ENCODE measurements at regions not wholly inside any gene's neighbourhood (a gene's known extent, or its start where the extent isn't known, plus 50 kb on each side); places are given as distances from the start of the nearest gene placed in this dataset.
"Not testable (repeated sequence)": the region's sequence is repeated elsewhere in the genome, so short reads cannot be mapped to it uniquely, and the experiment has no call there.

DNA sequence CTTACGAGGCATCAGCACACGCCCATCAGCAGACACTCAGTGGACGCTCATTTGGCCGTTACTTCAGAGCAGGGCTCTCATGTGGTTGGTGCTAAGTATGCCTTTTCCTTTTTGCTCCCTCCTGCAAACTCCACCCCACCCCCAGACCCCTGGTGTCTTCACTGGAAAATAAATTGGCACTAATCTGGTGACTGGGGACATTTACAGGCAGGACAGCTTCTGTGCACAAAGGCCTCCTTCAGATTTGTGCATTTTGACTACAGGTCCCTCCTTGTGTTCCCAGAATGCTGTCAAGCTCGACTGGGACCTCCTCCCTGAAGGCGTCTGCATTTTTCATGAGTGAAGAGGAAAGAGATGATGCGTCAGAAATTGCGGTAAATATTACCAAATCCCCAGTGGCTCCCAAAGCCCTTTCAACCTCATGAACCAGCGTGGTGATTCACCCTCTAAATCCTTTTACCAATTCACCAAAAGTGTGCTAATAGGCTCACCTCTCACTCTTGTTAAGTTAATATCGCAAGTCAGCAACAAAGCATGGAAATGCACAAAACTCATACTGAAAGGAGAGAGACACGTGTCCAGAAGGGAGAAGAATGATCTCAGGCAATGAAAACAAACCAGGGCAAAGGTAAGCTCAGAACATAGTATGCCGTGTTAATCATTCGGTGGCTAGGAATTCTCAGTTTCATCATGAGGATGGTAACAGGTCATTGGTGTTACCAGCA is 119.0 kb downstream of the NKX6-1 start:
- DNase-seq (ENCODE audit: low spot score), result no peak

DNA sequence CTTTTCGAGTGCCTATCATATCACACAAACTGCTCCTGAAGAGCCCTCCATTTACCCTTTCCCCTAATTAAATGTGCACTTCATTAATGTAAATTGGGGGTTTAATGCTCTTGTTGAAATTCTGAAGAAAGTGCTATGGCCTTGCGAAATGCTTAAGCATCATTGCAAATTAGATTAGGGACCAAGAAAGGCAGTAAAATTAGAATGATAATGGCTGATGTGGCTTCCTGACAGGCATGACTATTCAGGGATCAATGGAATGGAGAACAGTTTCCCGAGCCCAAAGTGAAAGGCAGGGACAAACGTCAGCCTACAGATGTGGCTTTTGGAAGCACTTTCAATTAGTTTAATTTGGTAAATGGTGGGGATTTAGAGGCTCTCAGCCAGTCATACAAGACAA is 120.1 kb downstream of the NKX6-1 start:
- DNase-seq (ENCODE audit: low spot score), result peak; percentile 51

DNA sequence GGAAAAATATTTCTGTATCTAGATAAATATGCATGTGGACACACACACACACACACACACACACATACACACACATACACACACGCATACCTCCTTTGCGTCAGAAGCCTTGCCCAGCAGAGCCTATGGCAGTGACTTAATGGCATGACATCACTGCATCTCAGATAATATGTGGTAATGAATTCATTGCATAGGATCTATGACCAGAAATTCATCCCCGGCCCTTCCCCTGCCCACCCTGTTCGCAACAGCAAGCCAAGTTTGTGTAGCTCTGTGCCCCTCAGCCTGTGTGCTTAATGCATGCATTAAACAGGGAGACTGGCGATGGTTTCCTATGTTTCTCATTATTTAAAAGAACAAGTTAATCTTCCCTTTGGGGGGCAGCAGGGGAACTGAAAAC is 120.7 kb downstream of the NKX6-1 start:
- no peak for DNase-seq (ENCODE audit: low spot score)

DNA sequence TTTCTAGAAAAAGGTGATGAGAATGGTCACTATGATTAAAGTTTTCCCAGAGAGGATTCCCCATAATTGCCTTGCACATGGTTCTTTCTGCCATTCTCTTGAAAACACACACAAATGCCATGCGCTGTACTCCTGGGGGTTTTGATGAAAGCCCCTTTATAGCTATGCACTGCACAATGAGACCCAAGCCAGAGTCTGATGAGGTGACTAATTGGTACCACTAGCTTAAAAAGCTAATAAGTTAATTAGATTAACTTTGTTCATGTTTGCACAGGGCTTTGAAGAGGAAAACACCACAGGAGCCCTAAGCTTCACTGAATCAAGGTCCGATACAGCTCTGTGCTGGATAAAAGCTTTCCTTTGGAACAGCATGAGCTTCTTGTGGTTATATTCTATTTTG is 132.2 kb downstream of the NKX6-1 start:
- DNase-seq (ENCODE audit: low spot score), result no peak

DNA sequence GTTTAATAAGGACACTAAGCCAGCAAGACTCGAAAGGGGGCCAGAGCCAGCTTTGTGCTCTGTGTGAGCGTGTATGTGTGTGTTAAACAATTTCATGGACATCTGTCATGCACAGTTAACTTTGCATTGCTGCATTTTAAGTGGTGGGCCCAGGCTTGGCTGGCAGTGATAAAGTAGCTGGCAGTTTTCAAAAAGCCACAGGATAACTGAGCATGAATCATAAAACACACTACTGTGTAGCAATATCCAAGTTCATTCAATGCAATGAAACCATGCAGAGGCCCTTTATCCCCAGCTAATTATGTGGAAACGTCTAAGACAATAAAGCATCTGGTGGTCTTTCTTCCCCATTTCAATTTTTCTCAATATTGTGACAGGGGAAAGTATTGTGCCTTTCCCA is 132.9 kb downstream of the NKX6-1 start:
- DNase-seq (ENCODE audit: low spot score), result no peak

DNA sequence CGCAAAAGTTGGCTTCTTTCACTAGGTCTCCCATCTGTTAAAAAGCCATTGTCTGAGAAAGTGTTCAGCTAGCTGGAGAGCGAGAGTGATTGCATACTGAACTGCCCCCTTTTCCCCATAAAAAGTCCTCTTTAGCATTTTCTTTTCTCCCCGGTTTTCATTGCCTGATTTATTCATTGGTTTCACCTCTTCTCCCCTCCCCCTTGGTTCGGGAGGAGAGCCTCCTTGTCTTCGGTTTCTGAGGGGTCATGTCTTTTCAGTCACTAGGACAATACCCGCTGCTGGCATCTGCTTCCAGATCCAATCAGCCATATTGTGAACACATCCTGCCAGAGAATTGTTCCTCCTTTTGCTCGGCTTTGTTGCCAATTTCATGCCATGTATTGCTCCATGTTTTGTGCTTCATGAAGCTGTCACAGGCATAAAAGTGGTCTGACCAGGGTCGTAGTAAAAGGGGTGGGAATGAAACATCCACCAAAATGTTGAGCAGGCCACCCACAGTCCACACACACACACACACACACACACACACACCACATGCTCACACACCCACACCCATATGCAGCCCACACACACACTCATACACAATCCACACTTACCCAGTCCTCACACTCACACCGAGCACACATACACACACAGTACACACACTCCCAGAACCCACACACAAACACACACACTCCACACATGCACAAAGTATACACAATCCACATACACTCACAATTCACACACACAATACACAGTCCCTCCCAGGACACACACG is 136.0 kb downstream of the NKX6-1 start:
- DNase-seq (ENCODE audit: low spot score), result no peak

DNA sequence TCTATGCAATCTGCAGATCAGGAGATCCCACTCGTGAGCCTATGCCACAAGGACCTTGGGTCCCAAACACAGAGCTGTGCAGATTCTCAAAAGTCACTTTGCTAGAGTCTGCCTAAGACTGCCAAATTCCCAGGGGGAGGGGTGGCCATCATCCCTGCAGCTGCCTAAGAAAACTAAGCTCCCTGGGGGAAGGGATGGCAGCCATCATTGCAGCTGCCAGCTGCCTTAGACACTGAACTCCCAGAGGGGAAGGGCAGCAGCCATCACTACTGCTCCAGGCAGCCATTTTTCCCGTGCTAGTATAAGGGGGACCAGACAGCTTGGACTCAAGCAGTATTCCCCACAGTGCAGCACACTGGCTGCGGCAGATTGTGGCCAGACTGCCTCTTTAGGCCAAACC is 156.9 kb downstream of the NKX6-1 start:
- DNase-seq (ENCODE audit: low spot score), result no peak

DNA sequence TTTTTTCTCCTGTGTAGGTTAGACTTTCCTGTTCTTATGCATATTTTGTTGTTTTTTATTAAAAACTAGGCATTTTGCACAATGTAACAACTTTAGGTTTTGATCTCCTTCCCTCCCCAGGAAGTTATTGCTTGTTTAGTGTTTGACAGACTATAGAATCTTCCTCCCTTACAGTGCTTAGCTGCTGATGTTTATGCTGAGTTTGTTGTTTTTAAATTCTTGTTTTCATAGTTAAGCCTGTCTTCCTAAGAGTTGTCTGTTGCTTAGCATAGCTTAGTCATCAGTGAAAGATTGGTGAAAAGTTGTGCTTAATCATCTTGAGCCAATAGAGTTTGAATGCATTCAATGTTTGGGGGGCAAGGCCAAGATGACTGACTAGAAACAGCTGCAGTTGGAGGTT is 157.5 kb downstream of the NKX6-1 start:
- DNase-seq (ENCODE audit: low spot score), result no peak

DNA sequence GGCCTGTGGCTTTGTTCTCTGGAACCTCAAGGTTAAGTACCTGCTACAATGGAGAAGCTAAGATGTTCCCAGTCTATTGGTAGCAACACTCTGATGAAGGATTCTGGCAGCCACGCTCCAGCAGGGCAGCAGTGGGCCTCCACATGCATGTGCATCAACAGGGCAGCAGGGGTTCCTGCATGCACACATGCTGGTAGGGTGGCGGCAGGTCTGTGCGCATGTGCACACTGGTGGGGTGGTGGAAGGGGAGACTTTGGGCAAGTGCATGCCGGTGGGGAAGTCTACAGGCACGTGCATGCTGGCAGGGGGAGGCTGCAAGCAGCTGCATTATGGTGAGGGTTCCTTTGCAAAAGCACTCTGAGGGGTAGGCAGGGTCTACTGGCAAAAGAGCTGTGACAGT is 160.7 kb downstream of the NKX6-1 start:
- DNase-seq (ENCODE audit: low spot score), result no peak

DNA sequence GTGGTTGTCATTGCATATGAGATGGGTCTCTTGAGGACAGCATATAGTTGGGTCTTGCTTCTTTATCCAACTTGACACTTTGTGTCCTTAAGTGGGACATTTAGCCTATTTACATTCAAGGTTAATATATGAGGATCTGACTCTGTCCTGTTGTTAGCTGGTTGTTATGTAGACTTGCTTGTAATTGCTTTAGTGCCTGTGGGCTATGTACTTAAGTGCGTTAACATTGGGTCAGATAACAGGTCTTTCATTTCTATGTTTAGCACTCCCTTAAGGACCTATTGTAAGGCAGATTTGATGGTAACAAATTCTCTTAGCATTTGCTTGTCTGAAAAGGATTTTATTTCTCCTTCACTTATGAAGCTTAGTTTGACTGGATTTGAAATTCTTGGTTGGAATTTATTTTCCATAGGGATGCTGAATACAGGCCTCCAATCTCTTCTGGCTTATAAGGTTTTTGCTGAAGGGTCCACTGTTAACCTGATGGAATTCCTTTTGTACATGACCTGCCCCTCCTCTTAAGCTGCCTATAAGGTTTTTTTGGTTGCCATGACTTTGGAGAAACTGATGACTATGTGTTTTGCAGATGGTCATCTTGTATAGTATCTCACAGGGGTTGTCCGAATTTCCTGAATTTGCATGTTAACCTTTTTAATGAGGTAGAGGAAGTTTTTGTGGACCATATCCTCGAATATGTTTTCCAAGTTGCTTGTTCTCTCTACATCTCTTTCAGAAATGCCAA is 162.0 kb downstream of the NKX6-1 start:
- DNase-seq (ENCODE audit: low spot score), result no peak

DNA sequence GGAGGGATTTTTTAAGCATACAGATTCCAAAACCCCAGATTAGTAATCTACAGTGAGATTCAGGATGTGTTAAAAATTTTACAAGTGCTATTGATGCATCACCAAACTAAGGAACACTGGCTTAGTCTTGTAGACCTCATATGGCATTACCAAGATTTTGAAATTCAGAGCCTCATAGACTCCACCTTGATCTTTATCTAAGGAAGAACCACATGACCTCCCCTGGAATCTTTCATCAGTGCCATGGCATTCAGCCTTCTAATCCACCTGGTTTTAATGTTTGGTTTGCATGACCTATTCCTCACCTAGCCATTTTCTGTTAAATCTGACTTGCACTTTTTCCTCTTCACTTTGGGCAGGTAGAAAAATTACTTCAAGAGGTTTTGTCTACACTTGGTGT is 171.6 kb downstream of the NKX6-1 start:
- DNase-seq (ENCODE audit: low spot score), result no peak

DNA sequence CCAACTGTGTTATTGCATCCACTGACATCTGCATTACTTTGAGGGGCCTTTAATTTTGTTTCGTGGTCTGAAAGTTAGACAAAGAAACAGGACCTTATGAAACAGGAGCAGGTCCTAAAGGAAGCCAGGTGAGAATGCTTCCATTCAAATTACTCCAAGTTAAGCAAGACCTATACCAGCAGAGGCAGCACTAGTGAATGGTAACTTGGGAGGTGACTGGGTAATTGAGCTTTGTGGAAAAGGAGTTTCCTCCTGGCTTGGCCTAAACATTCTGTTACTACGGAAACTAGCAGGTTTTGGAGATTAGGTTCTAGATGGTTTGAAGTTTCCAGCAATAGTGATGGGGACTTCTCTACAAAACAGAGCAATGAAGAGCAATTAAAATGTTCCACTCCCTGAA is 173.5 kb downstream of the NKX6-1 start:
- DNase-seq (ENCODE audit: low spot score), result no peak

DNA sequence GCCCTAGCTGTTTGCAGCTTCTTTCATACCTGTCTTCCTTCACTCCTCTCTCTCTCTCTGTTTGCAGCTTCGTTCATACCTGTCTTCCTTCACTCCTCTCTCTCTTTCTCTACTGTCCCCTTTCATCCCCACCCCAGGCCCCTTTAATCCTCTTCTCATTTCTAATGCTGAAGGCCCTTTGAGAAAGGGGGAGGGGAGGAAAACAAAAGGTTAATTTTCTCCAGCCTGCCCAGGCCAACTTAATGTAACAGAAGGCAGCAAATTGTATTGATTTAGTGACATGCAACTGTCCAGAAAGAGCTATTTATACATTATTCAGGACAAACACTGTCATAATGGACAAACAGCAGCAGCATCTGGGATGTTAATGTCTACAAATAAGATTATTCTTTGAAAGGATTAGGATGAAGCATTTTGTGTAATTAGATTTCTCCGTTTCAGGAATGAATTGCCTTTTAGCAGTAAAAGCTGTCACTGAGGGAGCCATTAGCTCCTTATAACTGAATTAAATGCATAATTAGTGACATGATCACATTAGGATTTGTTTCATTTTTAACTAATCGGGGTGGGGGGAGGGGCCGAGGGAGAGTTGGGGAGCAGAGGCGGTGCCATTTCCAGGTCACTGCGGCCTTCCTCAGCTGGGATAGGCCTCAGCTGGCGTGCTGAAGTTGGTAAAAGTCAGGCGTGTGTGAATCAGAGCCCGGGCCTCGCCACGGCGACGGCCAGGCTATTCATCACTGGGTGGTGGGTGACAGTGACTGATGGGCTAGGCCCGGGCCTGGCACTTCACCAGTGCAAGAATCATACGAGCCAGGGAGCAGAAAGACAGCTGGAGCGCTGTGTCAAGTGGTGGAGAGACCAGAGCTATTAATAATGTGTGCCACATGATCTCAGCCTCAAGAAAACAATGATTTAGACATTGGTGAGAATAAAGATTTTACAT is 174.5 kb downstream of the NKX6-1 start:
- peak; percentile 13 for DNase-seq (ENCODE audit: low spot score)

DNA sequence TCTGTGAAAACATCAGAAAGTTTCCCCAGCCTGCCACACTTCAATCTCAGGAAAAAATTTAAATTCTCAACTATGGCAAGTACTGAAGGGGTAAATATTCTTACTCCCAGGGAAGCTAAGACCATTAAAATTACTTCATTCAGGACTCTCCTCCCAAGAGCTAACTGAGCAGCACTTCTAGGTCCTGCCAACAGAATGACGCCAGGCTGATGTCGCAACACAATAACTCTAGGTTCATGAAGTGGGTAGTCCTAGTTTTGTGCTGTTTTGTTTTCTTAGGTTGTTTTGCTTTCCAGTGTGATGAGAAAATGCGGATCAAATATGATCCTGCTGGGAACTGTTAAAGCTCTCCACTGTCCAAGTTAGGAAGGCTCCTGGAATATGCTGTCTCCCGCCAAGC is 180.0 kb downstream of the NKX6-1 start:
- no peak for DNase-seq (ENCODE audit: low spot score)

DNA sequence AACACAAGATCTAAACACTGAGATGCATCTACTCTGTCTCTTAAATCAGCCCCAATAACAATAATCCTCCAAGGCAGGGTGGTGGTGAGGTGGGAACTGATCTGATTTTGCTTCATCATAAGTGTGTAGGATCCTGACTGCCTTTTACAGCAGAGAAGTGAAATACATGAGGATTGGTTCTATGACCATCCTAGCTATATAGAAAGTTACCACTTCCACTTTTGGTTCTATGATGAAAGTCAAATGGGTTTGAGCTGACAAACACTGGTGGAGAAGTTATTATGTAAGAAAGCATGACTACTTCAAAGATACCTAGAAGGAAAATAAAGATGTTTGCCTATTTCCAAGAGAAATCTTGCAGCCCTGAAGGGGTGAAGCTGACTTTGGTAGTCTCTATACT is 181.6 kb downstream of the NKX6-1 start:
- no peak for DNase-seq (ENCODE audit: low spot score)

DNA sequence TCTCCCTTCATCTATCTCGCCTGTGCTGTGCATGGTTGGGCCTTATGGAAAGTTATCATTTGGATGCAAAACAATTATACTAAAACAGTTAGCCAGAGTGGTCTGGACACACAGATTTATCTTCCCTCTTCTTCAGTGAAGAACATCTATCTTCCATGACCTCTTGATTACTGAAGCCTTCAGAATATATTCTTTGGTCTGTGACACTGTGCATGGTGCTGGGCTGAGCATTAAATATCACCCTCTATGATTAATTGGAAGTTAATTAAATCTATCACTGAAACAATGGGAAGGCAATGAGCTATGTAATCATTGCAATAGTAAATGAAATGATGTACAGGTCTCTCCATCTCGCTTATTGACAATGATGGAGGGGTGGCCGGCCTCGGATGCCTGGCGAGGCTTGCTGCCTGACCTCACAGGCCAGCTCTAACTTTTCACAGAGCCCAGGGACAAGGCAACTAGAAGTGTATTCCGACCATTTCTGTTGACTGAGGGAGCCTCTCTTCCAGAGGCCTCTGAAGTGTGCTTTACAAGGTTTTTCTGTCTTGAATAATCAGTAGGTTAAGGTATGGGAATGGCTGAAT is 186.6 kb downstream of the NKX6-1 start:
- no peak for DNase-seq (ENCODE audit: low spot score)

DNA sequence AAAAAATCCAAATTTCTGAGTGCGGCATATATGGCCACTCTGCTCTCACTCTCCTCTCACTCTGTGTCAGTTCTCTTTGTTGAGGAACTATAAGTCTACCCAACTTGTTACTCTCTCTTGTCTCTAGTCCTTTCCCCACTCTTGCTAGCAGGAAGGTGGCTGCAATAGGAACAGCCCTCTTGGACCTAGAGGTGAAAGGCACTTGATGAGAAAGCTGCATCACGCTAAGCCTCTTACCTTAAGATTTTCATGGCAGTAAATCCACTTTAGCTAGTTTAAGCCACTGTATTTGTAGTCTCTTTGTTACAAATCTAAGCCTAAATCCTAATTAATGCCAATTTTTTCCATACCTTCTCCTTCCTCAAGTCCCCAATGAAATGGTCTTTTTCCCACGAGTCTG is 189.9 kb downstream of the NKX6-1 start:
- DNase-seq (ENCODE audit: low spot score), result no peak

DNA sequence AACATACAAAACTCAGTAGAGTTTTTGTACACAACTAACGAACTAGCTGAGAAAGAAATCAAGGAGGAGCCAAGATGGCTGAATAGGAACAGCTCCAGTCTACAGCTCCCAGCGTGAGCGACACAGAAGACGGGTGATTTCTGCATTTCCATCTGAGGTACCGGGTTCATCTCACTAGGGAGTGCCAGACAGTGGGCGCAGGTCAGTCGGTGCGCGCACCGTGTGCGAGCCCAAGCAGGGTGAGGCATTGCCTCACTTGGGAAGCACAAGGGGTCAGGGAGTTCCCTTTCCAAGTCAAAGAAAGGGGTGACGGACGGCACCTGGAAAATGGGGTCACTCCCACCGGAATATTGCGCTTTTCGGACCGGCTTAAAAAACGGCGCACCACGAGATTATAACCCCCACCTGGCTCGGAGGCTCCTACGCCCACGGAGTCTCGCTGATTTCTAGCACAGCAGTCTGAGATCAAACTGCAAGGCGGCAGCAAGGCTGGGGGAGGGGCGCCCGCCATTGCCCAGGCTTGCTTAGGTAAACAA is 200.3 kb downstream of the NKX6-1 start:
- not testable (repeated sequence) for DNase-seq (ENCODE audit: low spot score)

DNA sequence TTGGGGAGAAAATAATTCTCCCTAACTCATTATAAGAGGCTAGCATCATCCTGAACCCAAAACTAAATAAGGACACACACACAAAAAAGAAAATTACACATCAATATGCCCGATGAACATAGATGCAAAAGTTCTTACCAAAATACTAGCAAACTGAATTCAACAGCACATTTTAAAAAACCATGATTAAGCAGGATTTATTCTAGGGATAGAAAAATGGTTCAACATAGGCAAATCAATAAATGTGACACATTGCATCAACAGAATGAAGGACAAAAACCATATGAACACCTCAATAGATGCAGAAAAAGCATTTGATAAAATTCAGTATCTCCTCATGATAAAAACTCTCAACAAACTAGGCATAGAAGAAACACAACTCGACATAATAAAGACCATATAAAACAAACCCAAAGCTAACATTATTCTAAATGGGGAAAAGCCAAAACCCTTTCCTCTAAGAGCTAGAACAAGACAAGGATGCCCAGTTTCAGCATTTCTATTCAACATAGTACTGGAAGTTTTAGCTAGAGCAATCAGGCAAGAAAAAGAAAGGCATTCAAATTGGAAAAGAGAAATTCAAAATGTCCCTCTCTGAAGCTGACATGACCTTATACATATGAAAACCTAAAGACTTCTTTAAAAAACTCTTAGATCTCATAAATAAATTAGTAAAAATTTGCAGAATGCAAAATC is 200.9 kb downstream of the NKX6-1 start:
- no peak for DNase-seq (ENCODE audit: low spot score)

DNA sequence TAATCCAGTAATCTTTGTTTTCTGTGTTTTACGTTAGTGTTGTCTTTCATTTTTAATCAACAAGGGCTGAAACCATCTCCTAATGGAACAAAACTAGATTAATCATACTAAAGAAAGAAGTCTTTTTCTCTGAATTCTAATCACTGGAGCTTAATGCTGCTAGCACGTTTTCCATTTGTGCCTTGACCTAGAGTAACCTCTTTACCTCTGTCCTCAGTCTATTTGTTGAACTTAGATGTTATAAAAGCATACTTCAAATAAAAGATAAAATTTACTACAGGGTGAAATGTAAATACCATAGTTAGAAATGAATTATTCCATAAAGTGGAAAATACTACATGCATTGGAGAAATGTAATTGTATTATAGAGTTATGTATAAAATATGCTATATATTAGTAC is 207.1 kb downstream of the NKX6-1 start:
- DNase-seq (ENCODE audit: low spot score), result no peak

DNA sequence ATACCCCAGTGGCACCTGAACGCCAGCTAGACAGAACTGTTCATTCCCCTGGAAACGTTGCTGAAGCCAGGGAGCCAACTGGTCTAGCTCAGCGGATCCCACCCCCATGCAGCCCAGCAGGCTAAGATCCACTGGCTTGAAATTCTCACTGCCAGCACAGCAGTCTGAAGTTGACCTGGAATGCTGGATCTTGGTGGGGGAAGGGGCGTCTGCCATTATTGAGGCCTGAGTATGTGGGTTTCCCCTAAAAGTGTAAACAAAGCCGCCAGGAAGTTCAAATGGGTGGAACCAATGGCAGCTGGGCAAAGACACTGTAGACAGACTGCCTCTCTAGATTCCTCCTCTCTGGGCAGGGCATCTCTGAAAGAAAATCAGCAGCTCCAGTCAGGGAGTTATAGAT is 213.0 kb downstream of the NKX6-1 start:
- DNase-seq (ENCODE audit: low spot score), result peak; percentile 7
